GM19025 (cell line): ENCODE measurements at regions not wholly inside any gene's neighbourhood (a gene's known extent, or its start where the extent isn't known, plus 50 kb on each side); places are given as distances from the start of the nearest gene placed in this dataset.

ENCODE experiments used
- ATAC-seq: cut with Tn5 transposase; IDR thresholded peaks from one replicate; pipeline ENCODE4 v1.9.1; 2021; ENCODE audit warnings: mild to moderate bottlenecking, low read depth, moderate library complexity; ENCODE audit not compliant: unreplicated experiment

DNA sequence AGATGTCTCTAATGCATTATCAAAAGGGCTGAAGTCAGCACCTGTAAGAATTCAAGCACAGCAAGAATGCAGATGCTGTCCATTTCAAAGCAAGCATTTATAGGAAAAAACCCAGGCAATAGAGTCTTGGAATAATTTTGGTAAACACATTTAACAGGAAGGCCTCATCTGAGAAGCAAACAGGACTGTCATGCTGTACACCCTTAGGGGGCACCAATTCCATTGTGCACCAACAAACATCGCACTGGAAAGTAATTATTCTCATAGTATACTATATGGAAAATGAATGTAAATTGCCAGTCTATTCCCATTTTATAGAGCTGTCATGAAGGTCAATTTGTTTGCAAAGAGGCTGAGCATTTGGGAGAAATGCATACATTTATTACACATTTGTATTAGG, 247.3 kb upstream of the SUCLG2 start:
- no peak for ATAC-seq

DNA sequence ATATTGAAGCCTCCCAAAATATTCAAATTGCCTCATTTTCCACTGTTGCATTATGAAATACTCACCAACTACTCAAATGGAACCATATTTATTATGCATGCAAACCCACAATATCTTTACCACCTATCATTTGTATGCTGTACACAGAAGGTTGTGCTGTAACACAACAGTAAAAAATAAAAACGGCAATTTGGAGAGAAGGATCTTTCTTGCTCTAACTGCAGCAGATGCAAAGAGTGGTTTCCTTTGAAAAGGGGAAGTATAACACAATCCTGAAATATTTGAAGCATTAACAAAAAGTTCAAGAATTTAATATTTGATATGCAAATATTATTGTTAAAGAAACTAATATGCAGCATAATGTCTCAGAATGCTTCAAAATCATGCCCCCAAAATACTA, 244.5 kb upstream of the SUCLG2 start:
- ATAC-seq = no peak

DNA sequence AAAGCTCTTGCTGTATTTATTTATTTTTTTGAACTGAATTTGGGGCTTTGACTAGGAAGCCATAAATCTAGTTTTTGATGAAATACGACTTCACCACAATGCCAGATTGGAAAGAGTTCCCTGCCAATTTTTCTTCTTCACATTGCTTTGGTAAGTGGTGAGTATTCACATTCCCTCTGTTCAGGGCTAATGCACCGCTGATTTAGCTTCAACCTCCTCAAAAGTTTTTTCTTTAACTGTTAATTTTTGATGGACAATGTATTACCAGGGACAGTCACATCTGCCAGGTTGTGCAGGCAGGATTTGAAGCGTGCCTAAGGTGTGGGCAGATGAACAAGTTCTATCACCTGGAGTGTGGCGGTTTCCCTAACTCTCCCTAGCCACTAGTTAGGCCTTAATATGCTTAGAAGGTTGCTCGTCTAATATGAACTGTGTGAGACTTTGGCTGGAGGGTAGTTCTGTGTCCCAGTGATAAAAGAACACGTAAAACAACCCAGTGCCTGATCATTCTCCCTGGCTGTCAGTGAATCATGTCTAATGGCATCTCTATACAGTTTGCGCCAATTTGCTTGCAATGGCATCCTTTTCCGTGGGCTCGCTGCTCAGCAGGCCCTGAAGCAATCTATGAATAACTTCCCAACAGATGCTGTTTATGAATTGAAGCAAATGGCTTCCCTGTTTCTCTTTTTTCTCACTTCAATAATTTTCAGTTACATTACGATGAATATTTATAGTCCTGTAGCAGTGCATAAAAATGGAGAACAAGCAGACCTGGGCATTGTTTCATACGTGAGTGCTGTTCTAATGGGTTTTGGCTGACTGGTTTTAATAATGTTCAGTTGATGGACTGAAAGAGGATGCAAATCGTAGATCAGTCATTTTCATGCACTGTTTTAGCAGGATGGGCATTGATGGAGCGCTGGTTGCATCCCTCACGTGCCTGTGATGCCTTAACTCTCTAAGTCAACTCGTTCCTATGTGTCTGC, 243.2 kb upstream of the SUCLG2 start:
- no peak for ATAC-seq

DNA sequence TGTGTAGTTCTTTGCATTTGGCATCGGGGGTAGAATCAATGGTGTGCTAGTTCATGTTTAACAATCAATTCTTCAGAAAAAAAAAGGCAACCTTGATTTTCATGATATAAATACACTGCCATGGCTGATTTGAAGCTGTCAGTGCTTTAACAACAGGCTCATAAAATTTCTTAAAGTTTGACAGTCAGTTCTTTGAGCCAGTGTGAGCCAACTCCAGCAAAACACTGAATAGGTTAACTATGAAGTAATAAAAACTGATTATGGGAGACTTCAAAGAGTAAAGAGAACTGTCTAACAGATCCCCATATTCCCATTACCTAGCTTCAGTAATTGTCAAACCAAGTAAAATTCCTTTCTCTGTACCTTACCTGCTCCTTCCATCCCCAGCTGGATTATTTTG, 241.7 kb upstream of the SUCLG2 start:
- ATAC-seq = no peak

DNA sequence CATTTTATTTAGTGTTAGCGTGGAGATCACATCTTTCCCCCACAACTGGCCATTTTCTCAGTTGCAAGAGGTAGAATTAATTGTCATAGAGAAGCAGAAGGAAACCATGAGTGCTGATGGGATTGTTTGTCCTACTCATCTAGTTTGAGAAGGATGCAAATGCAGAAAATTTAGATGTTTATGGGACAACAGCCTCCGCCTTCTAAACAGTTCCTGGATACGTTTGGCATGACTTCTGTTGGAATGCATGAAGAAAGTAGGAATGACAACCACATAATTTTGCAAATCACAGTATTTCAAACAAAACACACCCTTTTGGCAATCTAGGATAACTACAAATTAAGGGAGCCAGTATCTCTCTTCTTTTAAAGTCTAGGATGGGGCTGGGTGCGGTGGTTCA, 240.1 kb upstream of the SUCLG2 start:
- no peak for ATAC-seq

DNA sequence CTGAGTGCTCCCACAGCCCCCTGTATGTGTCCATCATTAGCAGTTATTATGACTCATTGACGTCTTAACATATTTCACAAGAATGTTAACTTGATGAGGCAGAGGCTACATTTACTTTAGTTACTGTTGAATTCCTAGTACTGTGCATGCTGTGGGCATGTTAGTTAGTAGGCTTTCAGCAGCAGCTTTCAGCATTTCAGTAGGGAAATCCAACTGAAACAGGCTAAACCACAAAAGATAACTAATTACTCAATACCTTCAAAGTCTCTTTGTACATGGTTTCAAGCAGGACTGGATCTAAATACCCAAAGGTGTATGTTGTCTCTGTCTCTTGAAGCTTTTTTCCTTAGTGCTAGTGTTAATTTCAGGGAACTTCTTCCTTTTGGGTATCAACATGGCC, 229.9 kb upstream of the SUCLG2 start:
- no peak for ATAC-seq

DNA sequence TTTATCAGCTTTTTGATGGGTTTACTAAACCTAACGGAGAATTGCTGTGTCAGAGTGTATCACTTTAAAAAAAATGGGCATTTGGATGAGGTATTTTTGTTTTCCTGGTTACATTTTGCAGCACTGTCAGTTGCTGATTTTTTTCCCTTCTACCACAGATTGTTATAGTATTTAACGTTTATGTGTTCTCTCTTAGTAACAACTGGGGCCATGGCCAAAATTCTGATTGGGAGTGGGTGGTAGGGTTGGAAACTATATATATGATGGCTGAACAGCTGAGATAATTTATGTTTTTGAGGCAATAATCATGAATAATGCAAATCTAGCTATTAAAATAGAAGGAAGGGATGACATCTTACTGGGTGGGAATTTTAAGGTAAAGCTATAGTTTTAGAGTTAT, 229.4 kb upstream of the SUCLG2 start:
- ATAC-seq = no peak

DNA sequence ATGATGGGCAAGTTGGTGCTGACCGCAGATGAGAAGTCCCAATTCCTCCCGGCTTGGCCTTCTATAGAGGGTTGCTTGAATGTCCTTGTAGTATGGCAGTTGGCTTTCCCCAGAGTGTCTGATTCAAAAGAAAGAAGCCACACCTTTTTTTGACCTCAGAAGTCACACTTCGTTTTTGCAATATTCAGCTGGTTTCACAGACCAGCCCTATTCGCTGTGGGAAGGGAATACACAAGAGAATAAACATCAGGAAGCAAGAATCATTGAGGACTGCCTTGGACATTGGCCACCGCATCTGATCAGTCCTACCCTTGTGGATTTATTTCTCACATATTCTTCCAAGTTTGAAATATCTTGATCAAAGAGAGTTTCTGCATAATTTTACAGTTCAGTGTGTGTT, 228.6 kb upstream of the SUCLG2 start:
- ATAC-seq = no peak

DNA sequence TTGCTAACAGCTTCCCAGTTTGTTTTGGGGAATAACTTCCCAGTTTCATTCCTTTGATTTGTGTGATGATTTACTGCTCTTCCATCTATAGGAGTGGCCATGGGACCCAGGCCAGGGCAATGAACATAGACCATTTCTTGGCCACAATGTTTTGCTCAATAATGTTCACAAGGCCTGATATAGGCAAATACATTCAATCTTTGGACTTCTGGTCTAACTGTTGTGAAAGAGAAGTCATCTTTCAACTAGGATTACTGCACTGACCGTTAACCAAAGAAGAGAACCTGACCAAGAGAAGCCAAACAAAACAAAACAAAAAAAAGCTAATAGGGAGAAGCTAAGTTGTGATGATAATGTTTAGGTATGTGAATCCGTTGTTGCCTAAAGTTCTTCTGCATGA, 221.8 kb upstream of the SUCLG2 start:
- ATAC-seq = no peak

DNA sequence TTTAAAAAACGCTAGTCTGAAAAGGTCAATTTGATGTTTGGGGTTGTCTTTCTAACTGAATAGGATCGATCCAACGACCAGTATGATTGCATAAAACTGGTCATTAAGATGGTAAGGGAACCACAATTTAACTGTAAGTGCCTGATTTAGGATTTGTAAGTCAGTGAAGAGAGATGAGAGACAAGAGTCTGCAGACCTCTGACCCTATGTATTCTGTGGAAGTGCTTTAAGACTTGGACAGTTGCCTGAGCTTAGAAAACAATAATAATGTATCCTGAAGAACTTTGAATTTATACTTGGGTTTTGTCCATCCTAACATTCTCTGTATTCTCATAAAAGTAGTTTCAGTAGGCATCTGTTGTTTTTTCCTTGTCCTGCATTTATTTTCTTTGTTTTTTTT, 221.4 kb upstream of the SUCLG2 start:
- no peak for ATAC-seq

DNA sequence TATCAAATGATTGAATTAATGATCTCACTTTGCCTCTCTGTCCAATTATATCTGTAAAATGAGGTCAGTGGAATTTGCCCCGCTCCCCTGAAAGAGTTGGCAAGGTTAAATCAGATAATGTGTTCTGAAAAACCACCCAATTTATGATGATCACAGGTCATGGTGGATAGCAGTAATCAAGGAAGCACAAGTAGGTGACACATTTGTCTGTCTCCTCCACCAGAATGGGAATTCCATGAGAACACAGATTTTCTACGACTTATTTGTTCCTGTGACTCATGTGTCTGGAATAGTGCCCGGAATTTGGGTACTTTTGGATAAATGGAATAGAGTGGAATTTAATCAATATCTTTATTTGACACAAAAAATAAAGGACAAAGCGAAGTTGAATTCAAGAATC, 220.9 kb upstream of the SUCLG2 start:
- ATAC-seq = no peak

DNA sequence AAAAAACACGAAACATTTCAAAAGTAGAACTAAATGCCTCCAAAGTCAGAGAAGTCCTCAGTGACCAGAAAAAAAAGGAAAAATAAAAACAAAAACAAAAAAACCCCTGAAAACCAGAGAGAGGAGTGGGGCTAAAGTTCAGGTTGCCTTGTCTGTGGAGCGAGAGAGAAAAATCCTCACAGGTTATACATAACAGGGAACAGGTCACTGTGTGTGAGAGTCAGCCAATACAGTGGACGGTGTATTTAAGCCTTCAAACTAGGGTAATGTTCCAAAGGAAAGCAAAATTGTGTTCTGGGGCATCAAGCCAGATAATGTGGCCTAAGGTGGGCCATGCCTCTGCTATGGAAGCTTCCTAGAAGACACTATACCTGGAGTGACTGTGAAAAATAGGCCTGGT, 216.1 kb upstream of the SUCLG2 start:
- ATAC-seq = no peak

DNA sequence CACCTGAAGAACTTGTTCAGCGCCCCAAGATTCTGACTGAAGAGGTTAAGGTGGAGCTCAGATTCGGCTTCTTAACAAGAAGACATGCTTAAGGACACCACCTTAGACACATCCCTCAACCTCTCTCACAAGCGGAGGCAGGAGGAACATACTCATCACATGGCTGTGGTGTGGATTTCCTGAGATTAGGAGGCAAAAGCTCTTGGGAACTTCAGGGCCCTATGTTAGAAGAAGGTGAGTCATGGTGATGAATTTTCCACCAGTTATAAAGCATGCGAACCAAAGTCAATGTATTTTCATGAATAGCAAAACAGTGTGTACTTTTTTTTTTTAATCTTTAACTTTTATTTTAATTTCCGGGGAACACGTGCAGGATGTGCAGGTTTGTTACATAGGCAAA, 212.2 kb upstream of the SUCLG2 start:
- no peak for ATAC-seq

DNA sequence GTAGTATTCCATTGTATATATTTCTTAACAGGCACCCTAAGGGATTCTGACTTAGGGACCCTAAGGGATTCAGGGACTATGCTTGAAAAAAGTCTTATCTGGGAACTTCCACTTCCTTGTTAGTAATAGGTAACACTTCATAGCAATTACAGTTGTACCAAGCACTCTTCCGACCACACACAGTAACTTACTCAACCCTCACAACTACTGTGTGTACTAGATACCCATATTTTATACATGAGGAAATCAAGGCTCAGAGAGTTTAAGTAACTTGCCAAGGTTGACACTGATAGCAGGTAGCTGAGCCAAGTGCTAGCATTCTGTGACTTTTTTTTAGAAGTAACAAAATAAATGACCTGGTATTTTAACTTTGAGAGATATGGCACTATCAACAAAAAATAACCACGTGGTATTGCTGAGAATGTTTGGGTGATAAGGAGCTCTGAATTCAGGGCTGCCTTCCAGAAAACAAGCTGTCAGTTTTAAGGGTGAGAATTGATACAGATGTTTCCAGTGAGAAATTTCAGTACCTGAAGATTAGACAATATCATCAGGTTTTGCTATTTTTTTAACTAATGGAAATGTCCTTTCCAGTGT, 210.3 kb upstream of the SUCLG2 start:
- ATAC-seq = no peak

DNA sequence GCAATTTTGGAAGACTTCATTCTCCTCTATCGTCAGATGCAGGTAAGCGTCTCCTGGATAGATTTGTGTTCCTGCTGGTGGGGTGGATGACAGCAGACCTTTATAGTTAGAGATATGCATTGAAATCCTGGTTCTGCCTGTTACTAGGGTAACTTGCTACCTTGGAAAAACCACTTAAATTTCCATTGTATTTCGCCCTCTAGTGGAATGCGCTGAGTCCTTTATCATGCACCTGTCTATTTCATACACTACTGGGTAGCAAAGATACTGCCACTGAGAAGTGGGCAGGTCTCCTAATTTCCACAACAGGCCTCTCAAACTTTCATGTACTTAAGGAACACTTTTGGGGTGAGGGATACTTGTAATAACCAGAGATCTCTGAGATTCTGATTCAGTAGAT, 209.5 kb upstream of the SUCLG2 start:
- ATAC-seq = no peak

DNA sequence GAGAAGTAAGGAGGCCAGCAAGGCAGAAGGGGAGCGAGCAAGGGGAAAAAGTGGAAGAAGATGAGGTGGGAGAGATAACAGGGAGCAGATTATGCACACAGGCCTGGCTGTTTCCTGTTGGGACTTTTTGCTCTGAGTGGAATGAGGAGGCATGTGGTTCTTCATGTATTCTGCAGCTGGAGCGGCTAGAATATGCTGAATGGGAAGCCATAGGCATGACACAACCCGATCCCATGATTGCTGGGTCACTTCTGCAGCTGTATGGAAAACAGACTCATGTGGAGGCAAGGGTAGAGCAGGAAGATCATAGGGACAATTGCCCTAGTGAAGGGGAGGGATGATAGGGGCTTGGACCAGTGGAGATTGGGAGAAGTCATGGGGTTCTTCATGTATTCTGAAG, 206.0 kb upstream of the SUCLG2 start:
- ATAC-seq = no peak

DNA sequence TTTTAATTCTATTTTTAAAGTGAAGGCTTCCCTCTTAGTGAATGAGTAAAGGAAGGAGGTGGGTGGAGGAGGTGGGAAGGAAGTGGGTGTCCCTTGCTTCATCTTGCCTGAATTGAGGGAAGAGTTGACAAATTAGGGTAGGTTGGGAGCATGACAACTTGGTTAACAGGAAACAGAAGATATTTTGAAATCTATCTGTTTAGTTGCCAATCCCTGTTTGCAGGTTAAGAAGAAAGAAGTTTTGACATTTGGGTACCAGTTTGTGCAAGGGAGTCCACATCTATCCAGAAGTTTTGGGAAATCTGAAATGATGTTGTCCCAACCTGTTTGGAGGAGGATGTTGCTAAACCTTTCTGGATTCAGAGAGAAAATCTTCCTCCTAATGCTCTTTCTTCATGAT, 204.1 kb upstream of the SUCLG2 start:
- no peak for ATAC-seq

DNA sequence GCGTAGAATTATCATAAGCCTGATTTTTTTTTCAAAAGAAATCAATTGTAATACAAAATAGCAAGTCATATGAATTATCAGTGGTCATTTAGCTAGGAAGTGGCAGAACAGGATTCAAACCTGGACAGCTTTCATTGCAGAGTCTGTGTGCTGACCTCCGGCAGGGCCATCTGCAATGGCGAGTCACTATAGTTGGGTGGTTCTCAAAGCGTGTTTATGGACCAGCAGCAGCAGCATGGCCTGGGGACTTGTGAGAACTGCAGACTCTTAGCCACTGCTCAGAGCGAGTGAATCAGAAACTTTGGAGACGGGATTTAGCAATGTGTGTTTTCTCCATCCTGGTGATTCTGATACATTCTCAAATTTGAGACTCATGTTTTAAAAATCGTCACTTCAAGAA, 202.3 kb upstream of the SUCLG2 start:
- no peak for ATAC-seq

DNA sequence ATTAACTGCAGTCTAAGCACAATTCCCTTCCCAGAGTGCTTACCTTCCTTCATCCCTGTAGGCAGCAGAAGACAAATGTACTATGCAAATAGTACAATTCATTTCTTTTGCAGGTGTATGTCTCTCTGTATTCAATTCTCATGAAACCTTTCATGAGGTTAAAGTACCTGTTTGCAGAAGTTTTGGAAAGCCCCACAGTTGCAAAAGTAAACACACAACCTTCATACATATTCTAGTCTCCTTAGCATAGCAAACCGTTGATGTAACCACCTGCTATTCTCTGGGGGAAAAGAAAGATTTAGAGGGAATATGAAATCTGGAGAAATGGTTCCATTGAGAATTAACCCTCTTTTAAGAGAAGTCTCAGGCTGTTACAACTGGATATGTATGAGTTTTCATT, 200.3 kb upstream of the SUCLG2 start:
- no peak for ATAC-seq

DNA sequence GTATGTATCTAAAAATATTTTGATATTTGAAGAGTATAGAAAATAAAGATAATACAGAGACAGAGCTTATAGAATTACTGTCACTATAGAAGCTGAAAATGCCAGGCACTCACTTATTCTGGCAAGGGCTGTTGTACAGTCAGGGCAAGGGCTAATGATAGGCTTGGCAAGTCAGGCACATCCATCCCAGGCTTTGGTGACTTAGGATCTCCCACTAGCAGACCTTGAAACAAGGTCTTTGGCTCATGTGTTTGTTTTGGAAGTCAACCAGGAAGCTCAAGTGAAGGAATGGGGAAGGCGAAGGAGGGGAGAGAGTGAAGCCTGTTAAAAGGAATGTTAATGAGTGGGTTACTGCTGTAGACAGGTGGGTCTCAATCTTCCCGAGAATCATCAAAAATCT, 199.1 kb upstream of the SUCLG2 start:
- ATAC-seq = no peak

DNA sequence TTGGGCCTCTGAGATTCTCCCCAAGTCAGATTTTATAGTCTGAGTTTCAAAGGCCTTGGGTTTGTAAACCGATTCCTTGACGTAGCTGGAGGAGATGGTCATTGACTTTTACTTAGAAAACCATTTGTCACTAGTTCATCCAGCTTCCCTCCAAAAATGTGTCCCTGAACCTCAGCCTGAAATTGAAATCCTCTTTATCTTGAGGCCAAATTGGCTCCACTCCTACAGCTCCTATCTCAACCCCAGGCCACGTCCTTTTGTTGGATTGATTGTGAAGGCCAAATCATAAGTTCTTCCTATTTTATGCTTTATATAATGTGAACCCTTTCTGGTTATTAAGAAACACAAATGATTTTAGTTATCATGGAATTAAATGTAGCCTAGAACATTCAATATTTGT, 193.9 kb upstream of the SUCLG2 start:
- no peak for ATAC-seq

DNA sequence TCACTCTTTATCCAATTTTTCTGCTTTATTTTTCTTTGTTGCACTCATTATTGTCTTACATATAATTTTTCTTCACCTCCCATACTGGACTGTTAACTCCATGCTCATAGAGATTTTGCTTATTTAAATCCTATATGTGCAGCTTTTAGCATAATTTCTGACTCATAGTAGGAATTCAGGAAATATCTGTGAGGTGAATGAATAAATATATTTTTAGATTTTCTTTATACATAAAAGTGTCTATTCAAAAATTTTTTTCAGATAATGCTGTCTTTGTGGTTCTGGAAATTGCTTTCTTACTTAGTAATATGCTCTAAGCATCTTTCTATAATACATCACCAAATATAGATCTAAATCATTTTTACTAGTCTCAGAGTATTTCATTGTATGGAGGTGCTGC, 191.8 kb upstream of the SUCLG2 start:
- no peak for ATAC-seq
